H1 (cell line): ENCODE measurements at regions not wholly inside any gene's neighbourhood (a gene's known extent, or its start where the extent isn't known, plus 50 kb on each side); places are given as distances from the start of the nearest gene placed in this dataset.

Experiments used
- ATF3 ChIP-seq: IDR thresholded peaks from 2 replicates; pipeline ENCODE4 v1.6.1; 2011; ENCODE audit warnings: low read depth, mild to moderate bottlenecking, low read length; ENCODE audit not compliant: insufficient read depth
- BACH1 ChIP-seq: IDR thresholded peaks from 2 replicates; pipeline ENCODE4 v1.6.1; 2012; ENCODE audit warnings: low read length, improper control_type of control experiment
- CBX8 ChIP-seq: fragments of 300-800, 300-1000 bp; sonication (generic); IDR thresholded peaks from 2 replicates; pipeline ENCODE4 v1.7.1; 2016; ENCODE audit warnings: low read depth, low read length, borderline replicate concordance
- CEBPB ChIP-seq: IDR thresholded peaks from 2 replicates; pipeline ENCODE4 v1.6.1; 2012; ENCODE audit warnings: low read depth, low read length
- CHD1 ChIP-seq: IDR thresholded peaks from 2 replicates; pipeline ENCODE4 v1.6.1; 2012; ENCODE audit warnings: low read depth, low read length, improper control_type of control experiment
- CHD7 ChIP-seq: fragments of 300-600 bp; sonication (generic); IDR thresholded peaks from 2 replicates; pipeline ENCODE4 v1.7.1; 2012; ENCODE audit warnings: low read length, moderate library complexity, mild to moderate bottlenecking, inconsistent platforms; ENCODE audit not compliant: insufficient replicate concordance
- E2F6 ChIP-seq: IDR thresholded peaks from 2 replicates; pipeline ENCODE4 v1.6.1; 2012; ENCODE audit warnings: inconsistent platforms
- GTF2F1 ChIP-seq: IDR thresholded peaks from 2 replicates; pipeline ENCODE4 v1.6.1; 2012; ENCODE audit warnings: low read depth, low read length, improper control_type of control experiment, borderline replicate concordance
- MAX ChIP-seq: IDR thresholded peaks from 2 replicates; pipeline ENCODE4 v1.6.1; 2012; ENCODE audit warnings: inconsistent platforms
- PHF8 ChIP-seq: fragments of 200-600 bp; sonication (generic); conservative IDR thresholded peaks from 2 replicates; pipeline ENCODE4 v1.7.1; 2012; ENCODE audit warnings: low read depth, mild to moderate bottlenecking, inconsistent platforms, low read length, moderate library complexity
- SP4 ChIP-seq: IDR thresholded peaks from 2 replicates; pipeline ENCODE4 v1.6.1; 2012; ENCODE audit warnings: low read length, inconsistent platforms
- TAF1 ChIP-seq: IDR thresholded peaks from 2 replicates; pipeline ENCODE4 v1.6.1; 2011; ENCODE audit warnings: mild to moderate bottlenecking, low read depth, low read length

GRCh38 chr1:111062624-111063023, 77.3 kb downstream of the DRAM2 start (continued):
- TF ChIP-seq CHD7, result no peak
- no peak for TF ChIP-seq MAX
- TF ChIP-seq CBX8, result no peak
- no peak for TF ChIP-seq SP4
- TF ChIP-seq CHD1, result no peak
- no peak for TF ChIP-seq CEBPB
- TF ChIP-seq BACH1, result no peak
- no peak for TF ChIP-seq E2F6
- TF ChIP-seq ATF3, result no peak
- no peak for TF ChIP-seq TAF1
- no peak for TF ChIP-seq GTF2F1
- TF ChIP-seq PHF8, result no peak
